Keratinocyte (primary cell): ENCODE measurements at regions not wholly inside any gene's neighbourhood (a gene's known extent, or its start where the extent isn't known, plus 50 kb on each side); places are given as distances from the start of the nearest gene placed in this dataset.

Experiments
- DNase-seq: peaks from one replicate; pipeline ENCODE4 v3.0.0-alpha.2; 2011; ENCODE audit warnings: low read depth, missing footprints, low spot score
- FAIRE-seq: peaks from 2 replicates; lab custom pipeline; 2011; peaks lifted over from hg19 to GRCh38; lab: Jason Lieb, UNC
- H2AFZ ChIP-seq: 2 replicates; pipeline ENCODE4 v1.6.0; 2012; ENCODE audit warnings: low read length, control low read depth, inconsistent platforms; ENCODE audit not compliant: control insufficient read depth
- H3K27ac ChIP-seq: 2 replicates; pipeline ENCODE4 v1.5.1; 2011; ENCODE audit warnings: low read length; ENCODE audit not compliant: control insufficient read depth, insufficient read depth
- H3K27me3 ChIP-seq: 3 replicates; pipeline ENCODE4 v1.6.0; 2011; ENCODE audit warnings: low read length; ENCODE audit not compliant: control insufficient read depth, insufficient read depth; ENCODE audit errors: extremely low read depth
- H3K36me3 ChIP-seq, 2 experiments: 2 replicates in 1 of 2; 3 replicates in 1 of 2; pipeline ENCODE4 v1.5.1; 2011; ENCODE audit warnings: low read length in 2 of 2, mild to moderate bottlenecking in 1 of 2; ENCODE audit not compliant: control insufficient read depth in 2 of 2, insufficient read depth in 2 of 2; ENCODE audit errors: extremely low read depth in 1 of 2
- H3K4me1 ChIP-seq: 3 replicates; pipeline ENCODE4 v1.5.1; 2011; ENCODE audit warnings: low read length; ENCODE audit not compliant: control insufficient read depth, insufficient read depth; ENCODE audit errors: extremely low read depth
- H3K4me2 ChIP-seq: 3 replicates; pipeline ENCODE4 v1.6.0; 2011; ENCODE audit warnings: low read depth, low read length; ENCODE audit not compliant: control insufficient read depth, insufficient read depth; ENCODE audit errors: extremely low read depth
- H3K4me3 ChIP-seq, 3 experiments: fragments of 200-600 bp in 1 of 3; sonication (generic) in 1 of 3; 2 replicates in 2 of 3; 3 replicates in 1 of 3; pipeline ENCODE4 v1.5.1; 2011 to 2016; ENCODE audit warnings: low read length in 3 of 3, mild to moderate bottlenecking in 3 of 3, control low read depth in 2 of 3, inconsistent platforms in 1 of 3, low read depth in 1 of 3, mixed read lengths in 1 of 3, mixed run types in 1 of 3, moderate library complexity in 1 of 3; ENCODE audit not compliant: control insufficient read depth in 2 of 3, insufficient read depth in 2 of 3; ENCODE audit errors: extremely low read depth in 1 of 3
- H3K79me2 ChIP-seq: 2 replicates; pipeline ENCODE4 v1.6.0; 2012; ENCODE audit warnings: low read length; ENCODE audit not compliant: control insufficient read depth, insufficient read depth
- H3K9ac ChIP-seq: 3 replicates; pipeline ENCODE4 v1.6.0; 2011; ENCODE audit warnings: low read length; ENCODE audit not compliant: control insufficient read depth, insufficient read depth; ENCODE audit errors: extremely low read depth
- H3K9me1 ChIP-seq: 3 replicates; pipeline ENCODE4 v1.6.0; 2011; ENCODE audit warnings: low read length; ENCODE audit not compliant: control insufficient read depth, insufficient read depth; ENCODE audit errors: extremely low read depth
- H3K9me3 ChIP-seq: 2 replicates; pipeline ENCODE4 v1.5.1; 2012; ENCODE audit warnings: low read depth, low read length; ENCODE audit not compliant: control insufficient read depth
- H4K20me1 ChIP-seq: 3 replicates; pipeline ENCODE4 v1.6.0; 2011; ENCODE audit warnings: low read length; ENCODE audit not compliant: control insufficient read depth, insufficient read depth; ENCODE audit errors: extremely low read depth
- CTCF ChIP-seq, 3 experiments: IDR thresholded peaks in 1 of 3; conservative IDR thresholded peaks in 1 of 3; optimal IDR thresholded peaks in 1 of 3; 2 replicates in 2 of 3; 3 replicates in 1 of 3; pipeline versions ENCODE3 to v1.5.1; 2011; ENCODE audit warnings: low read length in 3 of 3, mild to moderate bottlenecking in 3 of 3, moderate library complexity in 2 of 3, control low read depth in 1 of 3, inconsistent platforms in 1 of 3; ENCODE audit not compliant: insufficient read depth in 2 of 3; ENCODE audit errors: extremely low read depth in 1 of 3
- EZH2 ChIP-seq: IDR thresholded peaks from one replicate; pipeline ENCODE4 v1.6.1; 2012; ENCODE audit warnings: inconsistent platforms, mild to moderate bottlenecking, low read length, moderate library complexity
- dilution Hi-C: fragments of 300-500 bp; cut with MboI; formaldehyde crosslinking; loops from one replicate; pipeline ENCODE4 v1.7.0; 2020; ENCODE audit warnings: low sequenced_read_pairs; ENCODE audit not compliant: extremely low pct_ligation_motif_present

- H3K27ac ChIP-seq: no peak overlapping the region
- TF ChIP-seq CTCF (optimal IDR thresholded peaks at IDR 0.05 in 1 of 3, IDR thresholded peaks at IDR 0.05 in 1 of 3, conservative IDR thresholded peaks at IDR 0.05 in 1 of 3; ENCODE audit: extremely low read depth in 1 of 3, insufficient read depth in 2 of 3, low read length in 3 of 3) (no peak), EZH2 (no peak)
- H3K27me3 ChIP-seq: no peaks in the 10 kb centered on the region
- no peak overlapping the region for H2AFZ ChIP-seq
- no peak overlapping the region for H3K9ac ChIP-seq
- no peaks in the 10 kb centered on the region for H3K36me3 ChIP-seq
- no peak overlapping the region for H3K4me3 ChIP-seq
- no peak overlapping the region for H3K4me2 ChIP-seq
- peaks cover 22% of the 10 kb centered on the region for H3K4me1 ChIP-seq
- no peaks in the 10 kb centered on the region for H3K9me1 ChIP-seq
- FAIRE-seq (no peak), DNase-seq (no peak)
- H3K79me2 ChIP-seq: no peaks in the 10 kb centered on the region
- dilution Hi-C loops: no loop called here
- no peaks in the 10 kb centered on the region for H4K20me1 ChIP-seq
- H3K9me3 ChIP-seq: no peaks in the 10 kb centered on the region
Measured at GRCh38 chr3:124431331-124431994, 298.8 kb upstream of the UMPS start.

- dilution Hi-C loops: no loop called here
- FAIRE-seq: no peak
- H3K79me2 ChIP-seq: no peaks in the 10 kb centered on the region
- H3K36me3 ChIP-seq: no peaks in the 10 kb centered on the region
- H3K27ac ChIP-seq: no peak overlapping the region
- H4K20me1 ChIP-seq: no peaks in the 10 kb centered on the region
- no peaks in the 10 kb centered on the region for H3K9me1 ChIP-seq
- TF ChIP-seq EZH2: no peak
- TF ChIP-seq CTCF (optimal IDR thresholded peaks at IDR 0.05 in 1 of 3, IDR thresholded peaks at IDR 0.05 in 1 of 3, conservative IDR thresholded peaks at IDR 0.05 in 1 of 3; ENCODE audit: extremely low read depth in 1 of 3, insufficient read depth in 2 of 3, low read length in 3 of 3): no peak
- H3K27me3 ChIP-seq: no peaks in the 10 kb centered on the region
- H3K9ac ChIP-seq: no peak overlapping the region
- no peak overlapping the region for H3K4me3 ChIP-seq
- H3K4me2 ChIP-seq: no peak overlapping the region
- H2AFZ ChIP-seq: no peak overlapping the region
- no peaks in the 10 kb centered on the region for H3K9me3 ChIP-seq
- DNase-seq: no peak
- H3K4me1 ChIP-seq: peaks cover 11% of the 10 kb centered on the region
Measured at GRCh38 chr3:124434176-124434575, 296.1 kb upstream of the UMPS start.
